NB4 (cell line): ENCODE measurements at regions not wholly inside any gene's neighbourhood (a gene's known extent, or its start where the extent isn't known, plus 50 kb on each side); places are given as distances from the start of the nearest gene placed in this dataset.

Experiments
- POLR2A ChIP-seq: IDR thresholded peaks from 2 replicates; pipeline ENCODE4 v1.6.1; 2011; ENCODE audit warnings: mild to moderate bottlenecking; ENCODE audit not compliant: insufficient read length; ENCODE audit errors: extremely low read depth
- TF ChIP-seq, protein P1 (sequence below): IDR thresholded peaks from one replicate; pipeline ENCODE4 v1.5.1; 2012; ENCODE audit warnings: low read depth, low read length
- TF ChIP-seq, protein P2 (sequence below): IDR thresholded peaks from 2 replicates; pipeline ENCODE4 v1.6.1; 2011; ENCODE audit warnings: low read depth, low read length

DNA sequence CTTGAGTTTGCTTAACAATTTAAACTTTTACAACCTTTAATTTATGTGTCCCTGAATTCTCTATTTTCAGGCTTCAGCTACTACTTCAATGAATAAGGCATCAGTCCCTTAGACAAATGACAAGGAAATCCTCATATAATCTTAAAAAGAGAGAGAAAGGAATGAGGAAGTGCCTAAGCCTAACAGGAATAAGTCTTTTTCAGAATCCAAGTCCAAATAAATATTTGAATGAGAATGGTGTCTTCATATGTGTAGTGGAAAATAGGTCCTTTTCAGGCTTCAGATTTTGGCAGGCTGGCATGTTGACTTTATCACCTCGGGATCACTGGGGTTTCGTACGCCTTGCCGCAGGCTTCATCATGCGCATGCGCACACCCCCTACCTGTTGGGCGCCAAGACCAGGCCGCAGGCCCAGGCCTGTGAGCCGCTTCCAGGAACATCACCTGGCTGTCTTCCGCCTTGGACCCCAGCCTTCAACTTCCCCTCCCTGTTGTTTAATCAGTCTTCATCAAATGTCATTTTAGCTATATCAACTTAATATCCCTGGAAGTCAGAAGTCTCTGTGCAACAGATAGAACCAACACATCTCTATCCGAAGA lies 334.5 kb downstream of the SOX2 start:
- TF ChIP-seq, protein P1, sequence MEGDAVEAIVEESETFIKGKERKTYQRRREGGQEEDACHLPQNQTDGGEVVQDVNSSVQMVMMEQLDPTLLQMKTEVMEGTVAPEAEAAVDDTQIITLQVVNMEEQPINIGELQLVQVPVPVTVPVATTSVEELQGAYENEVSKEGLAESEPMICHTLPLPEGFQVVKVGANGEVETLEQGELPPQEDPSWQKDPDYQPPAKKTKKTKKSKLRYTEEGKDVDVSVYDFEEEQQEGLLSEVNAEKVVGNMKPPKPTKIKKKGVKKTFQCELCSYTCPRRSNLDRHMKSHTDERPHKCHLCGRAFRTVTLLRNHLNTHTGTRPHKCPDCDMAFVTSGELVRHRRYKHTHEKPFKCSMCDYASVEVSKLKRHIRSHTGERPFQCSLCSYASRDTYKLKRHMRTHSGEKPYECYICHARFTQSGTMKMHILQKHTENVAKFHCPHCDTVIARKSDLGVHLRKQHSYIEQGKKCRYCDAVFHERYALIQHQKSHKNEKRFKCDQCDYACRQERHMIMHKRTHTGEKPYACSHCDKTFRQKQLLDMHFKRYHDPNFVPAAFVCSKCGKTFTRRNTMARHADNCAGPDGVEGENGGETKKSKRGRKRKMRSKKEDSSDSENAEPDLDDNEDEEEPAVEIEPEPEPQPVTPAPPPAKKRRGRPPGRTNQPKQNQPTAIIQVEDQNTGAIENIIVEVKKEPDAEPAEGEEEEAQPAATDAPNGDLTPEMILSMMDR, result no peak
- TF ChIP-seq POLR2A, result no peak
- TF ChIP-seq, protein P2, sequence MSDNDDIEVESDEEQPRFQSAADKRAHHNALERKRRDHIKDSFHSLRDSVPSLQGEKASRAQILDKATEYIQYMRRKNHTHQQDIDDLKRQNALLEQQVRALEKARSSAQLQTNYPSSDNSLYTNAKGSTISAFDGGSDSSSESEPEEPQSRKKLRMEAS, result no peak
